Mucosa of descending colon (tissue), 3 donors: ENCODE measurements at regions not wholly inside any gene's neighbourhood (a gene's known extent, or its start where the extent isn't known, plus 50 kb on each side); places are given as distances from the start of the nearest gene placed in this dataset.

ENCODE experiments used
- ATAC-seq: fragments of 200-7000 bp; cut with Tn5 transposase; one replicate; pipeline ENCODE4 v1.9.1; 2020; ENCODE audit warnings: mild to moderate bottlenecking, moderate library complexity
- DNase-seq, 3 donors: peaks; one replicate each; pipeline ENCODE4 v3.0.0-alpha.2; 2020
- H3K36me3 ChIP-seq: fragments of 200-600 bp; one replicate; pipeline ENCODE4 v1.8.0; 2021; ENCODE audit warnings: low read depth, mild to moderate bottlenecking
- H3K4me1 ChIP-seq: fragments of 200-600 bp; one replicate; pipeline ENCODE4 v1.8.0; 2021; ENCODE audit warnings: low read depth, mild to moderate bottlenecking
- H3K4me3 ChIP-seq: fragments of 200-600 bp; one replicate; pipeline ENCODE4 v1.8.0; 2021; ENCODE audit warnings: mild to moderate bottlenecking
- H3K9me3 ChIP-seq: fragments of 200-600 bp; one replicate; pipeline ENCODE4 v1.8.0; 2021; ENCODE audit warnings: mild to moderate bottlenecking
- intact Hi-C, 2 donors: fragments of 100-400 bp; cut with DNase I in 1 of 2; cut with micrococcal nuclease in 1 of 2; formaldehyde crosslinking; loops; one replicate each; pipeline versions ENCODE4 v1.11.0 to v1.11.1; 2022; cut with DNase I, micrococcal nuclease
- TF ChIP-seq, protein P1 (sequence below): fragments of 200-600 bp; IDR thresholded peaks from one replicate; pipeline ENCODE4 v1.8.0; 2022; ENCODE audit warnings: antibody characterized with exemption, mild to moderate bottlenecking
- donor health status: DM: no; HTN: no; CAD: no; lungs with moderate emphysema.
- donor health status: DM: no; HTN: no; CAD: no.
- donor health status: DM: no; HTN: yes; CAD: no.

DNA sequence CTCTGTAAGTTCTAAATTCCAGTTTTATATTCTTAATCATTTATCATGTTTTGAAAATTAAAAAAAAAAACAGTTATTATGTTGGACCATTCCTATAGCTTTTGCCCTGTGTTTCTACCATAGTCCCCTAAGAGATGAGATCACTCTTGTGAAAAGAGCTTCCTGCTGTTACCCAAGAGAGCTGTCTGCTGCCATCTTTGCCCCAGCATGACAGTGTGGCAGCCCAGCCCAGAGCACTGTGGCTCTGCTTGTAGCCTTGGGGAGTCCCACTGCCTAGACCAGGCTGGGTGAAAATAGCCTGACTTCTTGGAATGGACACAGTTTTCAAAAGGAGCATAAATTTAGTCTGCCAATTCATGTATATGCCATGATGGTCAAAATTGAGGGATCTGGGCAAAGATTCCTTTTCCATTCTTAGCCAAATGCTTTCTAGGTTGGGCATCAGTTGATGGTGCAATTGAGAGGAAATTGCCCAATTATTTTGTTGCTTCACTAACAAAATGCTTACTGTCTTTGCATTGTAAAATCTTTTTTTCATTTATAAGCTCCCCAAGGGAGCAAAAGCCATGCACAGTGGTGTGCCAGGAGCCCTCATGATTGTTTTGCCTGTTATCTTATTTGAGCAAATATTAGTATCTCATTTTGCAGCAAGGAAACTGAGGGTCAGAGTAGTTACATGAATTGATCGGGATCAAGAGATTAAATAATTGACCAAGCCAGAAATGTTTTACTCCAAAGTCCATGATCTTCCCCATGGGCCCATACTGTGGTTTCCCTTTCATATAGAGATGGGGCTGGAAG is 72.8 kb downstream of the ETS2 start:
- H3K4me1 ChIP-seq, result no peaks in the 10 kb centered on the region
- TF ChIP-seq, protein P1, sequence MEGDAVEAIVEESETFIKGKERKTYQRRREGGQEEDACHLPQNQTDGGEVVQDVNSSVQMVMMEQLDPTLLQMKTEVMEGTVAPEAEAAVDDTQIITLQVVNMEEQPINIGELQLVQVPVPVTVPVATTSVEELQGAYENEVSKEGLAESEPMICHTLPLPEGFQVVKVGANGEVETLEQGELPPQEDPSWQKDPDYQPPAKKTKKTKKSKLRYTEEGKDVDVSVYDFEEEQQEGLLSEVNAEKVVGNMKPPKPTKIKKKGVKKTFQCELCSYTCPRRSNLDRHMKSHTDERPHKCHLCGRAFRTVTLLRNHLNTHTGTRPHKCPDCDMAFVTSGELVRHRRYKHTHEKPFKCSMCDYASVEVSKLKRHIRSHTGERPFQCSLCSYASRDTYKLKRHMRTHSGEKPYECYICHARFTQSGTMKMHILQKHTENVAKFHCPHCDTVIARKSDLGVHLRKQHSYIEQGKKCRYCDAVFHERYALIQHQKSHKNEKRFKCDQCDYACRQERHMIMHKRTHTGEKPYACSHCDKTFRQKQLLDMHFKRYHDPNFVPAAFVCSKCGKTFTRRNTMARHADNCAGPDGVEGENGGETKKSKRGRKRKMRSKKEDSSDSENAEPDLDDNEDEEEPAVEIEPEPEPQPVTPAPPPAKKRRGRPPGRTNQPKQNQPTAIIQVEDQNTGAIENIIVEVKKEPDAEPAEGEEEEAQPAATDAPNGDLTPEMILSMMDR, result no peak
- intact Hi-C loops, result no loop called here
- no peaks in the 10 kb centered on the region for H3K9me3 ChIP-seq
- no peak overlapping the region for H3K4me3 ChIP-seq
- ATAC-seq (no peak), DNase-seq (no peak)
- no peaks in the 10 kb centered on the region for H3K36me3 ChIP-seq

DNA sequence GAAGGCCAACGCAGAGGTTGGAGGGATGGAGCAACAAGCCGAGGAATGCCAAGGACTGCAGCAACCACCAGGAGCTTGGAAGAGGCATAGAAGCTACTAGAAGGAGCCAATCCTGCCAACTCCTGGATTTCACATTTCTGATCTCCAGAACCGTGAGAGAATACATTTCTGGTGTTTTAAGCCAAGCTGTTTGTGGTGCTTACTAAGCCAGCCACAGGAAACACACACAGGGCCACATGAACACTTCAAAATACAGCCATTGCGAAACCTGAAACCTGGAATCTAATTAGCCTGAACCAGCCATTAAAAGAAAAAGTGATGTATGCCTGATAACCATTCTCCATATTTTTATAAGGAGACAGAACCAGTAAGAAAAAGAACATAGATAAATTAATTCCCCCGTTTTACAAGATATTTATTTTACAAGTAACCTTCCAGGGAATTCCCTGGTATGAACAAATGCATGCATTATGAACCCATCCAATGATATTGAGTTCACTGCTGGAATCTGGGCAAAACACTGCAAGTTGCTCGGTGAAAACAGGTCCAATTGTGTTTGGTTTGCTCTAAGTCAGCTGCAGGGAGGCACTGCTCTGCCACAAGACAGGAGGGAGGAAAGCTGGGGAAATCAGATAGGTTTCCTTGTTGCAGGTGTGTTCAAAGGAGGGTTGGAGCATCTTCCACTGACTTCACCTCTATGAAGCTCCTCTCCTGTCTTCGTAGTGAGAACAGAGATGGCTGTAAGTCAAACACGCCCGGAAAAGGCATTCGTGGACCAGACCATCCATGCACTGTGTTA is 70.2 kb downstream of the ETS2 start:
- no peaks in the 10 kb centered on the region for H3K36me3 ChIP-seq
- DNase-seq (no peak), ATAC-seq (no peak)
- H3K9me3 ChIP-seq, result no peaks in the 10 kb centered on the region
- no peak overlapping the region for H3K4me3 ChIP-seq
- intact Hi-C loops, result no loop called here
- TF ChIP-seq, protein P1, result no peak
- H3K4me1 ChIP-seq, result no peaks in the 10 kb centered on the region
